Astrocyte (in vitro differentiated cells and primary cell): ENCODE measurements at regions not wholly inside any gene's neighbourhood (a gene's known extent, or its start where the extent isn't known, plus 50 kb on each side); places are given as distances from the start of the nearest gene placed in this dataset.

Source experiments
- CTCF ChIP-seq: IDR thresholded peaks from 2 replicates; pipeline ENCODE4 v1.5.1; 2011; ENCODE audit warnings: low read depth, mild to moderate bottlenecking, inconsistent platforms, low read length, moderate library complexity; ENCODE audit not compliant: insufficient read depth
- EZH2 ChIP-seq: IDR thresholded peaks from 2 replicates; pipeline ENCODE4 v1.6.1; 2012; ENCODE audit warnings: mild to moderate bottlenecking, low read length, inconsistent platforms; ENCODE audit not compliant: insufficient read depth

GRCh38 chr1:185432948-185433347 is 115.9 kb upstream of the IVNS1ABP start:
- TF ChIP-seq CTCF (no peak), EZH2 (no peak)
